ENCODE measurements at regions not wholly inside any gene's neighbourhood (a gene's known extent, or its start where the extent isn't known, plus 50 kb on each side); places are given as distances from the start of the nearest gene placed in this dataset.

DNA sequence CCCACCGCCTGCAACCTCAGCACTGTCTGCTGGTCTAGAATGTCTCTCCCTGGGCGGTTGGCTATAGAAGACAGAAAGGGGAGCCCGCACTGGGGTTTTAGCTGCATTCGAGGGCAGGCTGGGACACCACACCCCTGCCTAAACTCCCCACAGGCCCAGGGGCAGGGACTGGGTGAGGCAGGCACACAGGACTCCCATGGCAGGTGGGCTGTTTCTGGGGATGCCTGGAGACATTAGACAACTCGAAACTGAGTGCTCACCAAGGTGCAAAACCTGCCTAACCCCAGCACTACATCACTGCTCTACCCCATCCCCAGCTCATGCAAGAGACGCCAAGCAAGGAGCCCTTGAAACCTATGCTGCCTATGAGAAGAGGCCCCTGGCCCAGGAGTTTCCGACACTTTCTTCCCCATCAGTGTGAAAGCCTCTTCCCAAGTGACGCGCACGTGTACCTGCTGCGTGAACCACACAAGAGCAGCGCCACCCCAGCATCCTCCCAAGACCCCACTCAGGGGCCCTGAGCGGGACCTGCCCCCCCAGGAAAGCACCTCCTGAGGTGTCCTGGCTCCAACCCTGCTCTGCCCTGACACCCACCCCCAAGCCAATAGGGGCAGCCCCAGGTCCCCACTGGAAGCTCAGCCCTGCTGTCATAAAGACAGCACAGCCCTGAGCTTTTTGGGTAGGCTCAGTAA, 121.2 kb downstream of the TUBA3C start:
- H3K4me1 Mint-ChIP-seq, result no peaks in the 10 kb centered on the region
- H3K27ac Mint-ChIP-seq, result no peak overlapping the region
- H3K9me3 Mint-ChIP-seq, result peaks cover 60% of the 10 kb centered on the region
- no peak overlapping the region for H3K4me3 Mint-ChIP-seq
- peaks cover 3% of the 10 kb centered on the region for H3K36me3 Mint-ChIP-seq (ENCODE audit: low read depth)
- TF ChIP-seq CTCF (IDR thresholded peaks at IDR 0.05; ENCODE audit: unreplicated experiment in 3 of 3), result no peak
- peaks cover 4% of the 10 kb centered on the region for H3K27me3 Mint-ChIP-seq (ENCODE audit: low read depth)

- Mint-ChIP-seq H3K4me1 (no peaks in the 10 kb centered on the region), H3K4me3 (no peak overlapping the region), H3K9me3 (peaks cover 66% of the 10 kb centered on the region), H3K27me3 (ENCODE audit: low read depth) (no peaks in the 10 kb centered on the region), H3K27ac (no peak overlapping the region), H3K36me3 (ENCODE audit: low read depth) (peaks cover 3% of the 10 kb centered on the region)
- no peak for TF ChIP-seq CTCF (IDR thresholded peaks at IDR 0.05; ENCODE audit: unreplicated experiment in 3 of 3)
Observed at GRCh38 chr13:19059016-19059780, 122.4 kb downstream of the TUBA3C start.

DNA sequence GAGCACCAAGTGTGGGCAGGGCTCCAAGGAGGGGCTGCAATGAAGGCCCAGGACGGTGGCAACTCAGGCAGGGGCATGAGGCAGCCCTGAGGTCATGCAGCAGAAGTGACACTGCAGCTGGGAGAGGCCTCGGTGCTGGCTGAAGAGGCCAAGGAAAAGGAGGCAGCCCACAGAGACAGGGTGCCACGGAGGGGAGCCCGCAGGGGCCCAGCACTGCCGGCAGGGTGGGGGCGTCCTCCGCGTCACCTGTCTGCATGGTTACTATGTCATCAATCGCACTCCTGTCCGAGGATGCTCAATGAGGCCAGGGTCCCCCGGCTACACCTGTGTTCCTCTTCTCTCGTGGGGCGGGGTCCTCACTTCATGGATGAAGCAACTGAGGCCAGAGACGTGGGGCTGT, 123.1 kb downstream of the TUBA3C start:
- Mint-ChIP-seq H3K36me3 (ENCODE audit: low read depth) (peaks cover 3% of the 10 kb centered on the region), H3K4me3 (no peak overlapping the region), H3K9me3 (peaks cover 63% of the 10 kb centered on the region), H3K27me3 (ENCODE audit: low read depth) (no peaks in the 10 kb centered on the region), H3K27ac (no peak overlapping the region), H3K4me1 (no peaks in the 10 kb centered on the region)
- TF ChIP-seq CTCF (IDR thresholded peaks at IDR 0.05; ENCODE audit: unreplicated experiment in 3 of 3), result no peak

GRCh38 chr13:19057588-19058340, 123.9 kb downstream of the TUBA3C start:
- no peak for TF ChIP-seq CTCF (IDR thresholded peaks at IDR 0.05; ENCODE audit: unreplicated experiment in 3 of 3)
- Mint-ChIP-seq H3K27ac (no peak overlapping the region), H3K36me3 (ENCODE audit: low read depth) (peaks cover 3% of the 10 kb centered on the region), H3K9me3 (peaks cover 64% of the 10 kb centered on the region), H3K4me3 (no peak overlapping the region), H3K27me3 (ENCODE audit: low read depth) (no peaks in the 10 kb centered on the region), H3K4me1 (no peaks in the 10 kb centered on the region)

- Mint-ChIP-seq H3K4me3 (no peak overlapping the region), H3K27ac (no peak overlapping the region), H3K4me1 (no peaks in the 10 kb centered on the region), H3K9me3 (peaks cover 65% of the 10 kb centered on the region), H3K27me3 (ENCODE audit: low read depth) (no peaks in the 10 kb centered on the region), H3K36me3 (ENCODE audit: low read depth) (peaks cover 8% of the 10 kb centered on the region)
- no peak for TF ChIP-seq CTCF (IDR thresholded peaks at IDR 0.05; ENCODE audit: unreplicated experiment in 3 of 3)
Observed at GRCh38 chr13:19056984-19057490, 124.6 kb downstream of the TUBA3C start.
